Prostate gland (tissue), 2 donors: ENCODE measurements at regions not wholly inside any gene's neighbourhood (a gene's known extent, or its start where the extent isn't known, plus 50 kb on each side); places are given as distances from the start of the nearest gene placed in this dataset.

Experiments
- DNase-seq: peaks from one replicate; pipeline ENCODE4 v3.0.0-alpha.2; 2019; ENCODE audit warnings: low spot score
- H3K27ac ChIP-seq, 2 donors: fragments of 200-600 bp; sonication (generic); 2 replicates each; pipeline ENCODE4 v1.5.1; 2017 to 2019
- H3K27me3 ChIP-seq: fragments of 200-600 bp; sonication (generic); replicated peaks from 2 replicates; pipeline ENCODE4 v1.5.1; 2019; ENCODE audit not compliant: insufficient read depth
- H3K36me3 ChIP-seq, 2 donors: fragments of 200-600 bp; sonication (generic); 1 replicate in 1 of 2; 2 replicates in 1 of 2; pipeline versions ENCODE4 v1.5.1 to v1.8.1; 2017 to 2019
- H3K4me1 ChIP-seq: fragments of 200-600 bp; sonication (generic); replicated peaks from 2 replicates; pipeline ENCODE4 v1.5.1; 2019
- H3K4me3 ChIP-seq, 2 donors: fragments of 200-600 bp; sonication (generic); 2 replicates each; pipeline ENCODE4 v1.5.1; 2017 to 2019
- H3K9me3 ChIP-seq: fragments of 200-600 bp; sonication (generic); 2 replicates; pipeline ENCODE4 v1.5.1; 2017
- POLR2A ChIP-seq: fragments of 450-650 bp; IDR thresholded peaks from one replicate; pipeline ENCODE4 v1.6.1; 2016; ENCODE audit warnings: antibody characterized with exemption, mild to moderate bottlenecking
- POLR2AphosphoS5 ChIP-seq: sonication (generic); formaldehyde crosslinking; IDR thresholded peaks from one replicate; pipeline ENCODE4 v1.6.1; 2017; ENCODE audit warnings: antibody characterized with exemption
- WGBS: methylation state at CpG from one replicate; pipeline ENCODE4 v1.1.5; 2018; 5-methylcytosine and 5-hydroxymethylcytosine counted together
- intact Hi-C: fragments of 100-400 bp; cut with DNase I; formaldehyde crosslinking; loops from one replicate; pipeline ENCODE4 v1.14.2; 2022
- TF ChIP-seq, protein P1 (sequence below), 4 experiments: fragments of 200-600 bp in 2 of 4; fragments of 450-650 bp in 2 of 4; sonication (generic) in 2 of 4; IDR thresholded peaks; 1 replicate in 3 of 4; 2 replicates in 1 of 4; pipeline ENCODE4 v1.5.1; 2016 to 2019; ENCODE audit warnings: antibody characterized with exemption in 4 of 4, mild to moderate bottlenecking in 2 of 4, moderate library complexity in 2 of 4

DNA sequence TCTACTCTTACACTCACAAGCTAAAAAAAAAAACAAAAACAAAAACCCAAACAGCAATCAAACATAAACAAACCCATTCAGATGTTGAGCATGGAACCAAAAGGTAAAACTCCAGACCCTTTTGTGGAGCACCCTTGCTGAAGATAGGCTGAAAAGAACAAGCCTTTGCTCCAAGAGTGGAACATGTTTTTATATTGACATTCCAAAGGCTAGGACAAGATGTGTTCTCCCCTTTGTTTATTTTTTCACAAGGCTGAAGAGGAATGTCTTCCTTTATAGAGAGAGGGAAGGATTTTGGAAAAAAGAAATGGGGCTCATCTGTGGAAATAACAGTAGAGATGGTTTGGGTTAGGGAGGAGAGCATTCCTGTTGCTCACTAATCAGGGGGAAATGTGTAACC lies 87.2 kb upstream of the ELMO1 start:
- H3K27me3 ChIP-seq = no peaks in the 10 kb centered on the region
- H3K27ac ChIP-seq = peak overlapping the region; percentile 63 to 71
- no peaks in the 10 kb centered on the region for H3K9me3 ChIP-seq
- H3K36me3 ChIP-seq = no peaks in the 10 kb centered on the region
- peaks cover 9% of the 10 kb centered on the region for H3K4me1 ChIP-seq
- intact Hi-C loops = no loop called here
- DNase-seq = no peak
- no peak overlapping the region for H3K4me3 ChIP-seq
- TF ChIP-seq, protein P1, sequence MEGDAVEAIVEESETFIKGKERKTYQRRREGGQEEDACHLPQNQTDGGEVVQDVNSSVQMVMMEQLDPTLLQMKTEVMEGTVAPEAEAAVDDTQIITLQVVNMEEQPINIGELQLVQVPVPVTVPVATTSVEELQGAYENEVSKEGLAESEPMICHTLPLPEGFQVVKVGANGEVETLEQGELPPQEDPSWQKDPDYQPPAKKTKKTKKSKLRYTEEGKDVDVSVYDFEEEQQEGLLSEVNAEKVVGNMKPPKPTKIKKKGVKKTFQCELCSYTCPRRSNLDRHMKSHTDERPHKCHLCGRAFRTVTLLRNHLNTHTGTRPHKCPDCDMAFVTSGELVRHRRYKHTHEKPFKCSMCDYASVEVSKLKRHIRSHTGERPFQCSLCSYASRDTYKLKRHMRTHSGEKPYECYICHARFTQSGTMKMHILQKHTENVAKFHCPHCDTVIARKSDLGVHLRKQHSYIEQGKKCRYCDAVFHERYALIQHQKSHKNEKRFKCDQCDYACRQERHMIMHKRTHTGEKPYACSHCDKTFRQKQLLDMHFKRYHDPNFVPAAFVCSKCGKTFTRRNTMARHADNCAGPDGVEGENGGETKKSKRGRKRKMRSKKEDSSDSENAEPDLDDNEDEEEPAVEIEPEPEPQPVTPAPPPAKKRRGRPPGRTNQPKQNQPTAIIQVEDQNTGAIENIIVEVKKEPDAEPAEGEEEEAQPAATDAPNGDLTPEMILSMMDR (IDR thresholded peaks at IDR 0.05) = no peak
- TF ChIP-seq POLR2A = no peak
- TF ChIP-seq POLR2AphosphoS5 = peak; percentile 67

DNA sequence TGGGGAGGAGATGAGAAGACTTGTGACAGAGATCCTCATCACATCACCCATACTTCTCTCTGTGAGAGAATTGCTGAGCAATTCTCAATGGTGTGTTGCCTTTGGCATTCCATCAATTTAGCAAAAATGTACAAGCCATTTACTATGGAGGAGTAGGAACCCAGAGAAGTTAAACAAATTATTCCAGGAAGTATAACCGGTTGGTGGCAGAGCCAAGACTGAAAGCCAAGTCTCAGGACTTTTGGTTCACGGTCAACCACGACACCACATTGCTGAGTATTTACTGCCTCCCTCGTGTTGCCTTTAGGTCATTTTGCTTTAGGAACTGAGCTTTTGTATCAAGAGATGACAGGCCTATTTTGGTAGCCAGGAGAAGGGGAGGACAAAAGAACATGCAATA lies 88.0 kb upstream of the ELMO1 start:
- Histone ChIP-seq H3K9me3 (no peaks in the 10 kb centered on the region), H3K27me3 (no peaks in the 10 kb centered on the region), H3K36me3 (no peaks in the 10 kb centered on the region), H3K4me1 (peaks cover 9% of the 10 kb centered on the region), H3K4me3 (no peak overlapping the region), H3K27ac (peak overlapping the region; percentile 63 to 71)
- TF ChIP-seq POLR2AphosphoS5 = peak; percentile 87
- TF ChIP-seq, protein P1 (IDR thresholded peaks at IDR 0.05) = no peak
- TF ChIP-seq POLR2A = no peak
- WGBS = 14% methylated on average over 4 of the region's 4 CpGs
- DNase-seq = peak; percentile 68
- intact Hi-C loops = no loop called here

DNA sequence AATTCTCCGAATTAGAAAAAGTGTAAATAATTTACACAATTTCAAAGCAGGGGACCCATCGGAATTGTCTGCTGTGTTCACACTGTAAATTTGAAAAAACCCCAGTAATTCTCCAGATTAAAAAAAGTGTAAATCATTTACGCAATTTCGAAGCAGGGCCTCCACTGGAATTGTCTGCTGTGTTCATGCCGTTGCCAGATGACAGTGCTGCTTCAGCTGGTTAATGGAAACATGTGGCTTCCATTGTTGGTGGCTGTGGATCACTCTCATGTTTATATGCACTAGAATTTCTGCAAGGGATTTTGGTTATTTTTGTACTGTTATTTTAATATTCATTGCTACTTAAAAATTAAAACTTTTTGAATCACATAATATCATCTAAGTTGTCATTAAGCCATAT lies 88.8 kb upstream of the ELMO1 start:
- Histone ChIP-seq H3K36me3 (no peaks in the 10 kb centered on the region), H3K27me3 (no peaks in the 10 kb centered on the region), H3K9me3 (no peaks in the 10 kb centered on the region), H3K4me1 (peaks cover 9% of the 10 kb centered on the region), H3K27ac (no peak overlapping the region), H3K4me3 (no peak overlapping the region)
- intact Hi-C loops = no loop called here
- 90% methylated on average over 5 of the region's 5 CpGs for WGBS
- no peak for DNase-seq
- TF ChIP-seq POLR2A (no peak), POLR2AphosphoS5 (no peak)
- TF ChIP-seq, protein P1 (IDR thresholded peaks at IDR 0.05) = no peak

DNA sequence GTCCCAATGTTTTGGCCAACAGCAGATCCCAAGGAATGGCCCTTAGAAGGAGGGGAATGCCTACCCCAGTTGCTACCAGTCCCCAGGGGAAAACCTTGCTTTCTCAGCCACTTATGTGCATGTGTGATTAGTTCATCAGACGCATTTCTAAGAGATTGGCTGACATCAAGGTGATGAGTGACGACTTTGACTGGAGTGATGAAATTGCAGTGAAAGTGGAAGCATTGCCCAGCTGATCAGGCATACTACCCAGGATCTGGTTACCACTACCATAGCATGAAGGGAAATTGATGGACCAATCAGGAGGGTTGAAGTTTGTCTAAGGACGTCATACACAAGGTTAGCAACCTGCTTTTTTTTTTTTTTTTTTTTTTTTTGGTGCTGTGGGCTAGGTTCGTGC lies 90.3 kb upstream of the ELMO1 start:
- Histone ChIP-seq H3K27ac (no peak overlapping the region), H3K9me3 (no peaks in the 10 kb centered on the region), H3K27me3 (no peaks in the 10 kb centered on the region), H3K4me1 (peaks cover 9% of the 10 kb centered on the region), H3K4me3 (no peak overlapping the region), H3K36me3 (no peaks in the 10 kb centered on the region)
- no peak for DNase-seq
- intact Hi-C loops = no loop called here
- WGBS = 95% methylated on average over 4 of the region's 4 CpGs
- TF ChIP-seq POLR2A (no peak), POLR2AphosphoS5 (no peak)
- TF ChIP-seq, protein P1 (IDR thresholded peaks at IDR 0.05) = no peak

DNA sequence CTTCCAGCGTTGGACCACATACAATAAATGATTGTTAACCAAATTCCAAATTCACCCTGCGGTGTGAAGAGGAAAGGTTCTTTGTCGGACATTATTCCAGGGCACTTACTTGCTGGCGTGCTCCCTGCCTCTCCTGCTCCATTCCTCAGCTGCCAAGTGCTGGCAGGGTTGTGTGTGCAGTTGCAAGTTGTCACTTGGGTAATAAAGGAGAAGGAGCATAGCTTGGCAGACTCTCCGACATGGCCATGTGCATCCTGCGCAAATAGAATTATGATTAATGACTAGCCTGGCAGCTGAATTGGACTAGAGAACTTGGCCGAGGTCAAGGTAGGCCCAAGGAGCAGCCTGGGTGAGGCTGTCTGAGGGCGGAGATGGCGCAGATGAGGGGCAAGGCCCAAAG lies 92.3 kb upstream of the ELMO1 start:
- H3K4me1 ChIP-seq = peaks cover 6% of the 10 kb centered on the region
- no peaks in the 10 kb centered on the region for H3K27me3 ChIP-seq
- 36% methylated on average over 9 of the region's 9 CpGs for WGBS
- no peak overlapping the region for H3K4me3 ChIP-seq
- DNase-seq = peak; percentile 86
- H3K36me3 ChIP-seq = no peaks in the 10 kb centered on the region
- no peak overlapping the region for H3K27ac ChIP-seq
- TF ChIP-seq POLR2AphosphoS5 = peak; percentile 94
- TF ChIP-seq POLR2A = no peak
- intact Hi-C loops = no loop called here
- no peaks in the 10 kb centered on the region for H3K9me3 ChIP-seq
